RWPE2 (cell line): ENCODE measurements at regions not wholly inside any gene's neighbourhood (a gene's known extent, or its start where the extent isn't known, plus 50 kb on each side); places are given as distances from the start of the nearest gene placed in this dataset.

Source experiments
- ATAC-seq: fragments of 200-7000 bp; cut with Tn5 transposase; 3 replicates; pipeline ENCODE4 v1.9.1; 2021; ENCODE audit warnings: low read depth
- DNase-seq: peaks from one replicate; pipeline ENCODE4 v3.0.0-alpha.2; 2020; ENCODE audit warnings: low spot score
- H3K27ac ChIP-seq: fragments of 450-650 bp; 2 replicates; pipeline ENCODE4 v1.5.1; 2017; ENCODE audit warnings: mild to moderate bottlenecking; ENCODE audit not compliant: poor library complexity, severe bottlenecking
- H3K27me3 ChIP-seq: fragments of 250-450 bp; sonication (Bioruptor Pico); 2 replicates; pipeline ENCODE4 v1.5.1; 2021; ENCODE audit warnings: mild to moderate bottlenecking, moderate library complexity; ENCODE audit not compliant: insufficient read depth, poor library complexity, severe bottlenecking
- H3K36me3 ChIP-seq: fragments of 250-450 bp; sonication (Bioruptor Pico); 2 replicates; pipeline ENCODE4 v1.5.1; 2020; ENCODE audit warnings: low read depth, mild to moderate bottlenecking, moderate library complexity
- H3K4me1 ChIP-seq: fragments of 250-450 bp; sonication (Bioruptor Pico); 2 replicates; pipeline ENCODE4 v1.5.1; 2021; ENCODE audit warnings: mild to moderate bottlenecking, moderate library complexity; ENCODE audit not compliant: insufficient read depth, poor library complexity, severe bottlenecking
- H3K4me3 ChIP-seq: fragments of 250-450 bp; sonication (Bioruptor Pico); 2 replicates; pipeline ENCODE4 v1.5.1; 2021; ENCODE audit warnings: mild to moderate bottlenecking, moderate library complexity; ENCODE audit not compliant: severe bottlenecking
- H3K9me3 ChIP-seq: fragments of 250-450 bp; sonication (Bioruptor Pico); 2 replicates; pipeline ENCODE4 v1.5.1; 2021; ENCODE audit warnings: mild to moderate bottlenecking, moderate library complexity; ENCODE audit not compliant: severe bottlenecking
- CTCF ChIP-seq: fragments of 450-650 bp; IDR thresholded peaks from one replicate; pipeline ENCODE4 v1.5.1; 2017; ENCODE audit warnings: mild to moderate bottlenecking, moderate library complexity; ENCODE audit not compliant: poor library complexity, severe bottlenecking

- TF ChIP-seq CTCF, result peak; percentile 47
- no peaks in the 10 kb centered on the region for H3K27me3 ChIP-seq
Measured at GRCh38 chr11:98260983-98261382, 759.8 kb upstream of the CNTN5 start.

GRCh38 chr11:98277251-98277912 is 743.4 kb upstream of the CNTN5 start:
- no peaks in the 10 kb centered on the region for H3K36me3 ChIP-seq
- H3K9me3 ChIP-seq, result no peaks in the 10 kb centered on the region
- no peaks in the 10 kb centered on the region for H3K27me3 ChIP-seq
- H3K4me3 ChIP-seq, result no peak overlapping the region
- no peak for DNase-seq
- no peak for ATAC-seq
- H3K4me1 ChIP-seq, result no peaks in the 10 kb centered on the region
- no peak for TF ChIP-seq CTCF
- no peak overlapping the region for H3K27ac ChIP-seq

More at GRCh38 chr11:98260983-98261382, 759.8 kb upstream of the CNTN5 start:
- ATAC-seq (no peak), DNase-seq (no peak)
- Histone ChIP-seq H3K9me3 (no peaks in the 10 kb centered on the region), H3K36me3 (no peaks in the 10 kb centered on the region), H3K4me1 (no peaks in the 10 kb centered on the region), H3K27ac (no peak overlapping the region), H3K4me3 (no peak overlapping the region)

GRCh38 chr11:98289617-98290263 is 731.0 kb upstream of the CNTN5 start:
- ATAC-seq (no peak), DNase-seq (no peak)
- no peaks in the 10 kb centered on the region for H3K27me3 ChIP-seq
- H3K27ac ChIP-seq, result no peak overlapping the region
- no peaks in the 10 kb centered on the region for H3K4me1 ChIP-seq
- H3K9me3 ChIP-seq, result no peaks in the 10 kb centered on the region
- TF ChIP-seq CTCF, result no peak
- H3K4me3 ChIP-seq, result no peak overlapping the region
- no peaks in the 10 kb centered on the region for H3K36me3 ChIP-seq

- H3K4me1 ChIP-seq, result no peaks in the 10 kb centered on the region
- no peaks in the 10 kb centered on the region for H3K36me3 ChIP-seq
- ATAC-seq (no peak), DNase-seq (no peak)
- no peaks in the 10 kb centered on the region for H3K9me3 ChIP-seq
- no peak overlapping the region for H3K27ac ChIP-seq
- no peak overlapping the region for H3K4me3 ChIP-seq
- TF ChIP-seq CTCF, result no peak
- no peaks in the 10 kb centered on the region for H3K27me3 ChIP-seq
Measured at GRCh38 chr11:98296091-98296880, 724.5 kb upstream of the CNTN5 start.

GRCh38 chr11:98300719-98301118 is 720.0 kb upstream of the CNTN5 start:
- no peak for TF ChIP-seq CTCF
- no peak overlapping the region for H3K4me3 ChIP-seq
- ATAC-seq (no peak), DNase-seq (no peak)
- no peaks in the 10 kb centered on the region for H3K9me3 ChIP-seq
- H3K27me3 ChIP-seq, result no peaks in the 10 kb centered on the region
- no peaks in the 10 kb centered on the region for H3K36me3 ChIP-seq
- H3K4me1 ChIP-seq, result peaks cover 3% of the 10 kb centered on the region
- no peak overlapping the region for H3K27ac ChIP-seq
